8988T (cell line): ENCODE measurements at regions not wholly inside any gene's neighbourhood (a gene's known extent, or its start where the extent isn't known, plus 50 kb on each side); places are given as distances from the start of the nearest gene placed in this dataset.

ENCODE experiments used
- DNase-seq: peaks from one replicate; pipeline ENCODE4 v3.0.0; 2011

- no peak for DNase-seq
Measured at GRCh38 chr3:176699288-176699687, 498.0 kb downstream of the TBL1XR1 start.

DNA sequence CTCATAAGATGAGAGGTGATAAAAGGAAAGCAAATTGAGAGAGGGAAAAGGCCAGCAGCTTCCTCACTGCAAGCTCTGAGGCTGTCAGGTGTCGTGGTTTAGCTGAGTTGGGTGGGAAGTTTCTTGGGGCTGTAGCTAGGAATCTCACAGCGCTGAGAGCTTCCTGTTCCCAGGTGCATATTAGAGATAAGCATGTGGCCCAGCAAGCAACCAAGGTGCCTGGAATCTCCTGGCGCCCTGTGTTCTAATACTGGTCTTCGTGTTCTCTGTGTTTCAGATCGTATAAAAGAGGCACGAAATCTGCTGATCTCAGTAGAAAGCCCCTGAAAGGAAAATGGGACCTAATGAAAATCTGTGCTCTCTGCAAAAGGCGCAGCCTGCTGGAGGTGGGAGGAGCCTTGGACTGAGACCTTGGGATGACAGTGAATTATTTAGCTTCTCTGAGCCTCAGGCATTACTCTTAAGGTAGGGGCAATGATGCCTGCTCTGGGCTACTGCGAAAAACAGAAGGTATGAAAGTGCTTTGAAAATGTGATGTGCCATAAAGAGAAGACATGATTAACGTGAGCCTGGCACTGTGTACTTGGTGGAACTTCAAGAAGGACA is 499.9 kb downstream of the TBL1XR1 start:
- DNase-seq: no peak

DNA sequence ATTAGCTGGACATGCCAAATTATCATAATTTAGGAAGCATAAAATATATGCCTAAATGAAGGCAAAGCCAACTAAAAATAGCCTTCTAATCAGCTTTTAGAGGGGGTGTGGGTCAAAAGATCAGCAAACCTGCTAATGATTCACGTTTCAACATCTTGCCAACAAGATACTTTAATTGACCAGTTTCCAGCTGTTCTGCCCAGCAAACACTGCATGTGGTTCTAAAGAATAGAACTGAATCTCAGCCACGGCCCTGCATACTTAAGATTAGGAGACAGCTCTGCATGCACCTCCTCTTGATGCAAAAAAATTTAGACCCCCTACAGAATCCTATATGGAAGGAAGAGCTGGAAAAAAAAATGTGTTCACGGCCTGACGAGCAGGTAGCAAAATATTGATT is 500.5 kb downstream of the TBL1XR1 start:
- no peak for DNase-seq

DNA sequence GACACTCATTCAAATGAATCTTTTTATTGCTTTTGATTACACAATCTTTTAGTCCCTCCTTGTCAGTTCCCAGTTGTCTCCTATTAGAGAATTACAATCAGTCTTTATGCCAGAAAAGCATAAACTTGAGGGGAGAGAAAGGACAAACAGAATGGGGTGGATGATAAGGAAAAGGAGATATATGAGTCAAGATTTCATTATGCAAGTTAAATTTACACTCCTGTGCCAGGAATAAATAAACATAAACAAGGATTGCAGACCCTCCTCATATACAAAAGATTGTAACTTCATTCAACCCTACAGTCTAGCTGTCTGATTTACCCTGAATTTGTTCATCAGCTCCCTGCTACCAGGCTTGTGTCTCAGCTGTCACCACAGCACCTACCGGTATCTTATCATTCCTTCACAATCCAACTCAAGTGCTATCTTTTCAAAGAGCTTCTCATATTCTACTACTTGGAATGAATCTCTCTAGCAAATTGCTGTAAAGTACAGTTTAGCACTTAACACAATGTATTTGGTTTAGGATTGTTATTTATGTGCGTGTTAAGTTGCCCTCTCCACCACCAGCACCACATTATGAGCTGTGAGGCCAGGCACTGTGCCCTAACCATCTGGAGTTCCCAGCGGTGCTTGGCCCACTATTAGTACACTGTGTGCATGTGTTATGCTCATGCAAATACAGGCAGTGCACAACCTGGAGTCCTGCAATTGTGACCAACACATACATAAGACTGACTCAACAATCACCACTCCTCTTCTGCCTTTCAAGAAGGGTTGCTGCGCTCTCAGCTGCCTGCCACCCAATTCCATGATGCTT is 504.1 kb downstream of the TBL1XR1 start:
- no peak for DNase-seq

GRCh38 chr3:176692199-176692965 is 504.9 kb downstream of the TBL1XR1 start:
- DNase-seq: no peak

DNA sequence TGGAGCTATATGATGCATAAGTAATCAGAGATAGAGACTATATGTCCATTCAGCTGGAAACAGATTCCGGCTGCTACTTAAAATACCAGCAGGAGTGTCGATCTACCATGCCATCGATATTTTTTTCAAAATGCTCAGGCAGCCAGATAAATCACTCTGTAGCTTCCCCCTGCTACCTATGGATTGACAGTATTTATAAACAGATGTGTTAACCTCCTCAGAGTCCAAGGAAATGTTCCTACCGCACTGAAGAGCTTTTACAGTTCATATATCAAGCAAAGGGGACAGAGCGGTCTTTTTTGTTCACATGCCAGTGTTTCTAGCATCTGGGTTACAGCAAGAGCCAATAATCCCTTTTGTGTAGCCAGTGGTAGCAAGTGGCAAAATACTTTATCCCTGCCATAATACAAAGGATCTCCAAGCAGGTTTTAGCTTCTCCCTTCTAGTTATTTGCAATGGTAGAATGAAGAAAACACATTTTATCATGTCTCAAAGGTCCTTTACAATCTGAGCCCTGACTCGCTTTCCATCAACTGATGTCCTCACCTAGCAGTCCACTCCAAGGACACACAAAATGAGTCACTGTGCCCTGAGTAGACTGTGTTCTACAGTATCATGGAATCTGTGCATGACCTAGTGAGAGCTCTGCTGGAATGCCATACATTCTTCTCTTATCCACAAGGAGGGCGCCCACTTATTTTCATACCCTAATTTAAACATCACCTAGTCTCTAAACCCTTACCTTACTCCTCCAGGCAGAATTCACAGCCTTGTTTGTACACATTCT is 507.0 kb downstream of the TBL1XR1 start:
- no peak for DNase-seq

DNA sequence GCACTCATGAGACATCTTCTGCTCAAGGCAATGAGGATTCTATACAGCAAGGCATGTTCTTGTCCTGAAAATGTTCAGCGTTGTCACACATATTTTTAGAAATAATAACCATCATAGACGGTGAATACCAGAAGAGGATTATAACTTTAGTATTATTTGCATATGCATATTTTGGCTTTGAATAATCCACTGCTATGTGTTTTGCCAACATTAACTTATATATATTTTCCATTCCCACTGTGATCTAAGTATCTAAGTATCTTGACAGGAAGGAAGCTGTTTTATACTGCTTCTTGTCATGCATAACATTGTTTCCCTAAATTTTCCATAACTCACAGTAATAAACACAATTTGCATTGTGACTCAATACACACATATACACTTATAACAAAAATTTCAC is 509.5 kb downstream of the TBL1XR1 start:
- no peak for DNase-seq

DNA sequence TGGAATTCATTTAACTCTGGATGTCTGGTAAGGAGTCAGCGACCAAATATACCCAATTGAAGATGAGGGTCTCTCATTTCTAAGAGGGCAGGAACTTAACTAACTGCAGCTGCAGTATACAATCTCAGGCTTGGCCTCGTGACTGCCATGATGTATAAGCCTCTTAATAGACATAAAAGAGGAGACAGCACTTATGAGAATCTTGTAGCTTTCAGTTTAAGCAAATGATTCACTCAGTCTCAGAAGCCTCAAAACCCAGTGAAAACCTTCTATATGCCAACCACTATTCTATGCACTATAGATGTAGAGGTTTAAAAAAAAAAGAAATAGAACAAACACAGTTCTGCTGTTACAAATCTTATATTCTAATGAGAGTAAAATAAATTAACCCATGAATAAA is 513.9 kb downstream of the TBL1XR1 start:
- no peak for DNase-seq

GRCh38 chr3:176663837-176664831 is 533.1 kb downstream of the TBL1XR1 start:
- DNase-seq: no peak

GRCh38 chr3:176663387-176663786 is 533.9 kb downstream of the TBL1XR1 start:
- DNase-seq: no peak

DNA sequence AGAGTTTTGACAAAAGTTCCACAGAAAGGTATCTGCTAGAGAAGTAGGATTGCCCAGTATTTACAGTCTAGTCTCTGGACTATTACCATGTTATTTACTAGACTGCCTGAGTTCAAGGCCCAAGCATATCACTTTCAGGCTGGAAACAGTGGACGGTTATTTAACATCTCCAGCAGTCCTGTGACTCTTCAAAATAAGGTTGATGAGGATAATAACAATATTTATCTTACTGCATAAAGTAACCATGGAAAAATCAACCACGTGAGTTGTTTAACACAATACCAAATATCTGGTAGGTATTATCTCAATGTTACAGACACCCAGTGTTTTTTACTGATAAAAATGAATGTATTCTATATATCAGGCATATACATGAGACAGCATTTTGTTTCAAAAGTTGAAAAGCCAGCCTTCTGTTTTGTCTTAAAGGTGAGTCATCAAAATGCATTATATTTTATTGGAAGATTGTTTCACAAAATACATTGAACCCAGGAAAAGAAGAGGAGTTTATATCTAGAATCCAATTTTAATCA is 535.8 kb downstream of the TBL1XR1 start:
- DNase-seq: no peak

DNA sequence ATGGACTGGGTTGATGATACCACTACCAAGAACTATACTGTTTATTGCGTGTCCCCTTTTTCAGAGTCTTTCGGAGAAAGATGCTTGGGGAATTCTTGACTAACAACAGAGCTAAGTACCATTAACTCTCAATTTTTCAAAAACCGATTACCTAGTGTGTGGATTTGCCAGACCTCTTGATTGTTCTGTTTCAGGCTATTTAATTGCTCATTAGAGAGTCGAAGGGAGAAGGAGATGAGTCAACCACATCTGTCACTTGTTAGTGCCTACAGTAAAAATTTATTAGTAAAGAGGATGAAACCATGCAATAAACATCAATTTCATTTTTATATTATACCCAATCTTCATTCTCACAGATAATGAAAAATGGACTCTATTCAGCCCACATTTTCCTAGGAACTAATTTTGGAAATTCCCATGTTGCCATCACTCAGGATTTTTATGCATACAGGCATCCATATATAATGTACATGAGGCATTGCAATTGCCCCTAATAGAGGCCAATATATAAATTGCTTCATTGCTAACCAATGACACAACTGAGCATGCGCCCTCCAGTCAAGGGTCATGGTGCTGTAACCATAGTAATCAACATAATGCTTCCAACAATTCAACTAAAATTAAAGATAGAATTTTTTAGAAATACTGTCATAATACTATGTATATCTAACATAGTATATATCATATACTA is 541.7 kb downstream of the TBL1XR1 start:
- no peak for DNase-seq

DNA sequence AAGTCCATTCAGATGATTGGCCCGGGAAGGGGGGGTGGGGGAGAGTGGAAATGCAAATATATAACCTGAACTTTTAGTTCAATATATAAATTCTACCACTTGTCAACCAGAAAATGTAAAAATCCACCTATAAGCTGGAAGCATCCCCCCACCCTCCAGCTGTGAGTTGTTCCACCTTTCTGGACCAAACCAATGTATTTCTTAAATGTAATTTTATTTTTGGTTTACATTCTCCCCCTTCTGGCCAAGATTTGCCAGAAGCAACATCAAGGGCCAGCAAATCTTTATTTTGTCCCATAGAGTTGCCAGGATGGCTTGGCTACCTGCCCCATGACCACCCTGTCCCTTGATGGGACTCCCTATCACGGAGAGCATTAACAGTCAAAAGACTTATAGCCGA is 545.7 kb downstream of the TBL1XR1 start:
- no peak for DNase-seq

GRCh38 chr3:176650478-176650877 is 546.8 kb downstream of the TBL1XR1 start:
- no peak for DNase-seq

- no peak for DNase-seq
Measured at GRCh38 chr3:176647987-176648386, 549.3 kb downstream of the TBL1XR1 start.

GRCh38 chr3:176633511-176633910 is 563.8 kb downstream of the TBL1XR1 start:
- no peak for DNase-seq

DNA sequence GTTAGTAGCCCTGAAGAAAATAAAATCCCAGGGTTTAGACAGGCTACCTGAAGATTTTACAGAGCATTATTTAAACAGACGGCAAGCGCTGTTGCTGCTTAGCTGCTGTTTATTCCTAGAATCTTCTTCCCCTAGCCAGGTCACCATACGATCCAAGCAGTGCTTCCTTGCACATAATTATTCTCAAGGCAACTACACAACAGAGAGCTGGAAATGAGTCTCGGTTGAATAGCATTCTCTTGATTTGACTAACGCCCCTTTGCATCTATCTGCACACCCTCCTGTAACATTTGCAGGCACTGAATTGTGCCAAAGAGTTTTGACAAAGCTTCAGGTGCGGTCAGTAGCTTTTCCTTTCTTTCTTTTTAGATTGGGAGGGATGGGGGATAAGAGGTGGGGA is 564.4 kb downstream of the TBL1XR1 start:
- no peak for DNase-seq

GRCh38 chr3:176631165-176631564 is 566.1 kb downstream of the TBL1XR1 start:
- DNase-seq: no peak

- no peak for DNase-seq
Measured at GRCh38 chr3:176628101-176628639, 569.1 kb downstream of the TBL1XR1 start.

DNA sequence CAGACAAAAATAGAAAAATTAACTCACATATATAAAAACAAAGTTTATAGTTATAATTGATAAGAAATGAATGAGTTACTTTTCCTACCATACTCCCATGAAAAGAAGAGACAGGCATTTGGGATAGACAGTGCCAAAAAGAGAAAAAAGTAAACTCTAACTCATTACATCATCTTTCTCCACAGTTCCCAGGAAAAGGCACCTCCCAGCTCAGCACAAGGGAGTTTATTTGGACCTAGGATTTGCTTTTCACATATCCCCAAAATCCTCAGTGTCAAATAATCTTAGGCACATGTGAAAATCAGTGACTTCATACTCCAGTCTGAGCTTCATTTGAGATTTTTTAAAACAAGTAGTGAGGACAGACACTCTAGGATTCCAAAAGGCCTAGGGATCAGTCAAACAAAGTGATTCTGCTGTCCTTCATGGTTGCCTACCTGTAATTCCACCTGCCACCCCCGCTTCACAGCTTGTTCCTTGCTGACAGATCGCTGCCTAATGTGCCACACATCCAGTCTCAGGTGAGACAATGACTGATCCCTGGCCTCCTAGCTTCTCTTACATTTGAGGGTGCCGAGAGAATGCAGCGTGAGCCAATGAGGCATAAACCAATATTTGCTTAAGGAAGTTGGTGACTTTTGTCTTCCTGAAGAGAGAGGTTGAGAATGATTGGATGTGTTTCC is 573.7 kb downstream of the TBL1XR1 start:
- DNase-seq: no peak
